Neural cell (in vitro differentiated cells): ENCODE measurements at regions not wholly inside any gene's neighbourhood (a gene's known extent, or its start where the extent isn't known, plus 50 kb on each side); places are given as distances from the start of the nearest gene placed in this dataset.

Experiments
- H2AFZ ChIP-seq: fragments of 200-600, 300-800 bp; sonication (generic), shearing (Covaris generic); 2 replicates; pipeline ENCODE4 v1.6.0; 2014; ENCODE audit warnings: low read depth, mild to moderate bottlenecking, antibody characterized with exemption, low read length, moderate library complexity
- H3F3A ChIP-seq: fragments of 200-600 bp; shearing (Covaris generic); 2 replicates; pipeline ENCODE4 v1.6.1; 2016; ENCODE audit warnings: mild to moderate bottlenecking, moderate library complexity, mixed read lengths, antibody characterized with exemption, low read length; ENCODE audit not compliant: insufficient read depth, poor library complexity, severe bottlenecking
- H3K27ac ChIP-seq: fragments of 200-600, 300-800 bp; sonication (generic), shearing (Covaris generic); 2 replicates; pipeline ENCODE4 v1.5.1; 2014; ENCODE audit warnings: mild to moderate bottlenecking, low read length, moderate library complexity
- H3K27me3 ChIP-seq: fragments of 300-800, 200-600 bp; sonication (generic), shearing (Covaris generic); 2 replicates; pipeline ENCODE4 v1.6.0; 2014; ENCODE audit warnings: mild to moderate bottlenecking, low read depth, low read length, moderate library complexity; ENCODE audit not compliant: insufficient read depth
- H3K36me3 ChIP-seq: fragments of 300-800, 200-600 bp; sonication (generic), shearing (Covaris generic); 2 replicates; pipeline ENCODE4 v1.5.1; 2014; ENCODE audit warnings: mild to moderate bottlenecking, antibody characterized with exemption, low read length, moderate library complexity; ENCODE audit not compliant: insufficient read depth
- H3K4me2 ChIP-seq: fragments of 300-800, 200-600 bp; sonication (generic), shearing (Covaris generic); 2 replicates; pipeline ENCODE4 v1.6.0; 2014; ENCODE audit warnings: mild to moderate bottlenecking, low read length
- H3K4me3 ChIP-seq: fragments of 300-800, 200-600 bp; sonication (generic), shearing (Covaris generic); 2 replicates; pipeline ENCODE4 v1.5.1; 2014; ENCODE audit warnings: mild to moderate bottlenecking, low read length, moderate library complexity
- H3K79me2 ChIP-seq: fragments of 200-600 bp; shearing (Covaris generic); replicated peaks from 2 replicates; pipeline ENCODE4 v1.6.0; 2014; ENCODE audit warnings: mild to moderate bottlenecking, low read length, moderate library complexity; ENCODE audit not compliant: insufficient read depth
- H3K9ac ChIP-seq: fragments of 300-800, 200-600 bp; sonication (generic), shearing (Covaris generic); 2 replicates; pipeline ENCODE4 v1.6.1; 2016; ENCODE audit warnings: mild to moderate bottlenecking, low read length, mixed read lengths
- H3K9me2 ChIP-seq: fragments of 200-600 bp; shearing (Covaris generic); 2 replicates; pipeline ENCODE4 v1.6.1; 2016; ENCODE audit warnings: mild to moderate bottlenecking, low read length, mixed read lengths; ENCODE audit not compliant: insufficient read depth
- H3K9me3 ChIP-seq: fragments of 200-600, 300-800 bp; sonication (generic), shearing (Covaris generic); 2 replicates; pipeline ENCODE4 v1.6.1; 2016; ENCODE audit warnings: mild to moderate bottlenecking, mixed run types, low read length, moderate library complexity, mixed read lengths
- H4K20me1 ChIP-seq: fragments of 200-600 bp; shearing (Covaris generic); 2 replicates; pipeline ENCODE4 v1.6.1; 2016; ENCODE audit warnings: mild to moderate bottlenecking, mixed run types; ENCODE audit not compliant: insufficient read depth
- EP300 ChIP-seq: fragments of 450-650 bp; conservative IDR thresholded peaks from 2 replicates; pipeline ENCODE4 v1.6.1; 2014; ENCODE audit warnings: antibody characterized with exemption, mild to moderate bottlenecking, moderate library complexity; ENCODE audit not compliant: poor library complexity, severe bottlenecking
- EZH2 ChIP-seq: fragments of 200-600, 300-800 bp; shearing (Covaris generic), sonication (generic); IDR thresholded peaks from 2 replicates; pipeline ENCODE4 v1.6.1; 2014; ENCODE audit warnings: antibody characterized with exemption, low read length, borderline replicate concordance, mild to moderate bottlenecking; ENCODE audit not compliant: insufficient read depth, poor library complexity, severe bottlenecking
- MXI1 ChIP-seq: fragments of 450-650 bp; conservative IDR thresholded peaks from 2 replicates; pipeline ENCODE4 v1.6.1; 2014; ENCODE audit warnings: antibody characterized with exemption, mild to moderate bottlenecking; ENCODE audit not compliant: poor library complexity, severe bottlenecking
- POLR2AphosphoS5 ChIP-seq: IDR thresholded peaks from 2 replicates; pipeline ENCODE4 v1.6.1; 2012
- RAD21 ChIP-seq: fragments of 450-650 bp; conservative IDR thresholded peaks from 2 replicates; pipeline ENCODE4 v1.6.1; 2014; ENCODE audit warnings: antibody characterized with exemption, mild to moderate bottlenecking, moderate library complexity
- SMC3 ChIP-seq: fragments of 450-650 bp; conservative IDR thresholded peaks from 2 replicates; pipeline ENCODE4 v1.6.1; 2014; ENCODE audit warnings: antibody characterized with exemption, mild to moderate bottlenecking, moderate library complexity; ENCODE audit not compliant: poor library complexity
- TAF1 ChIP-seq: IDR thresholded peaks from 2 replicates; pipeline ENCODE4 v1.6.1; 2012; ENCODE audit warnings: low read depth
- TF ChIP-seq, protein P1 (sequence below): fragments of 450-650 bp; IDR thresholded peaks from 2 replicates; pipeline ENCODE4 v1.5.1; 2014; ENCODE audit warnings: antibody characterized with exemption, mild to moderate bottlenecking, moderate library complexity; ENCODE audit not compliant: poor library complexity, severe bottlenecking
- TF ChIP-seq, protein P2 (sequence below): IDR thresholded peaks from 2 replicates; pipeline ENCODE4 v1.6.1; 2012; ENCODE audit warnings: borderline replicate concordance

DNA sequence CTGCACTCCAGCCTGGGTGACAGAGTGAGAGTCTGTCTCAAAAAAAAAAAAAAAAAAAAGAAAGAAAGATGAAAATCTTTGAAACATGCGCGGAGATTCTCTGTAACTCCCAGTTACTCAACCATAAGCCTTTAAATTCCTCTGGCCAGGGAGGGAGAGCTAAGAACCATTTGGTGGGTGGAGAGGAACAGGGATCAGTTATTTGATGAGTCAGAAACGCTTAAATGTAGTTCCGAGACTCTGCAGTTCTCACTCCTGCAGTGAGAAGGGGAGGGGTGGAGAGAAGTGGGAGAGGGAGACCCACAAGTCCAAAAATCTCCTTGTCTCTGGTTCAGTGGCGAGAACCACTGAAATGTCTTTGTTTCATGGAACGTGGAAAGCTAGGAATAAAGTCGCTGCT, 266.7 kb downstream of the SOX9 start:
- no peak for TF ChIP-seq MXI1
- TF ChIP-seq, protein P1, sequence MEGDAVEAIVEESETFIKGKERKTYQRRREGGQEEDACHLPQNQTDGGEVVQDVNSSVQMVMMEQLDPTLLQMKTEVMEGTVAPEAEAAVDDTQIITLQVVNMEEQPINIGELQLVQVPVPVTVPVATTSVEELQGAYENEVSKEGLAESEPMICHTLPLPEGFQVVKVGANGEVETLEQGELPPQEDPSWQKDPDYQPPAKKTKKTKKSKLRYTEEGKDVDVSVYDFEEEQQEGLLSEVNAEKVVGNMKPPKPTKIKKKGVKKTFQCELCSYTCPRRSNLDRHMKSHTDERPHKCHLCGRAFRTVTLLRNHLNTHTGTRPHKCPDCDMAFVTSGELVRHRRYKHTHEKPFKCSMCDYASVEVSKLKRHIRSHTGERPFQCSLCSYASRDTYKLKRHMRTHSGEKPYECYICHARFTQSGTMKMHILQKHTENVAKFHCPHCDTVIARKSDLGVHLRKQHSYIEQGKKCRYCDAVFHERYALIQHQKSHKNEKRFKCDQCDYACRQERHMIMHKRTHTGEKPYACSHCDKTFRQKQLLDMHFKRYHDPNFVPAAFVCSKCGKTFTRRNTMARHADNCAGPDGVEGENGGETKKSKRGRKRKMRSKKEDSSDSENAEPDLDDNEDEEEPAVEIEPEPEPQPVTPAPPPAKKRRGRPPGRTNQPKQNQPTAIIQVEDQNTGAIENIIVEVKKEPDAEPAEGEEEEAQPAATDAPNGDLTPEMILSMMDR, result no peak
- Histone ChIP-seq H3K9me3 (no peaks in the 10 kb centered on the region), H3K9me2 (no peaks in the 10 kb centered on the region), H3K4me3 (no peak overlapping the region), H3K27me3 (no peaks in the 10 kb centered on the region), H2AFZ (no peak overlapping the region), H3K27ac (no peak overlapping the region), H3K4me2 (no peak overlapping the region), H3K9ac (no peak overlapping the region), H3K36me3 (no peaks in the 10 kb centered on the region), H3F3A (no peaks in the 10 kb centered on the region), H3K79me2 (no peaks in the 10 kb centered on the region), H4K20me1 (no peaks in the 10 kb centered on the region)

DNA sequence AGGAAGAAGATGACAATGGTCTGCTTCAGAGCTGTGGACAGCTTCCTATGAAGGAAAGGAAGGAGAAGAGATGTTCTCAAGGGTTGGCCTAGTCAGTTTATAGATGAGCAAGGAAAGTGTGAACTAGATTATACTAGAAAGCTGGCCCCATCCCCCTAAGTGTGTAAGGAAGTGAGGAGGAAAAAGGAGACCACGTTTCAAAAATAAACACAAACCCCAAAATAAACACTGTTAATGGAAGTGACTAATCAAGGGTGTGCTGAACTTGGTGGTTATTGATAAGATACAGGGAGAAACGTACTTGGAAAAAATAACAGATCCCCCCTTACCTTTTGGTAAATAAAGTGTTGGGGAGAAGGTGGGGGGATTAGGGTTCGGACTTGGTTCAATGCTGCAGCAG, 267.1 kb downstream of the SOX9 start:
- Histone ChIP-seq H3K9me3 (no peaks in the 10 kb centered on the region), H3K36me3 (no peaks in the 10 kb centered on the region), H3K9ac (no peak overlapping the region), H2AFZ (no peak overlapping the region), H3K9me2 (no peaks in the 10 kb centered on the region), H3K4me3 (no peak overlapping the region), H3K79me2 (no peaks in the 10 kb centered on the region), H3K27ac (no peak overlapping the region), H3K4me2 (no peak overlapping the region), H3K27me3 (no peaks in the 10 kb centered on the region), H4K20me1 (no peaks in the 10 kb centered on the region), H3F3A (no peaks in the 10 kb centered on the region)
- TF ChIP-seq, protein P2, sequence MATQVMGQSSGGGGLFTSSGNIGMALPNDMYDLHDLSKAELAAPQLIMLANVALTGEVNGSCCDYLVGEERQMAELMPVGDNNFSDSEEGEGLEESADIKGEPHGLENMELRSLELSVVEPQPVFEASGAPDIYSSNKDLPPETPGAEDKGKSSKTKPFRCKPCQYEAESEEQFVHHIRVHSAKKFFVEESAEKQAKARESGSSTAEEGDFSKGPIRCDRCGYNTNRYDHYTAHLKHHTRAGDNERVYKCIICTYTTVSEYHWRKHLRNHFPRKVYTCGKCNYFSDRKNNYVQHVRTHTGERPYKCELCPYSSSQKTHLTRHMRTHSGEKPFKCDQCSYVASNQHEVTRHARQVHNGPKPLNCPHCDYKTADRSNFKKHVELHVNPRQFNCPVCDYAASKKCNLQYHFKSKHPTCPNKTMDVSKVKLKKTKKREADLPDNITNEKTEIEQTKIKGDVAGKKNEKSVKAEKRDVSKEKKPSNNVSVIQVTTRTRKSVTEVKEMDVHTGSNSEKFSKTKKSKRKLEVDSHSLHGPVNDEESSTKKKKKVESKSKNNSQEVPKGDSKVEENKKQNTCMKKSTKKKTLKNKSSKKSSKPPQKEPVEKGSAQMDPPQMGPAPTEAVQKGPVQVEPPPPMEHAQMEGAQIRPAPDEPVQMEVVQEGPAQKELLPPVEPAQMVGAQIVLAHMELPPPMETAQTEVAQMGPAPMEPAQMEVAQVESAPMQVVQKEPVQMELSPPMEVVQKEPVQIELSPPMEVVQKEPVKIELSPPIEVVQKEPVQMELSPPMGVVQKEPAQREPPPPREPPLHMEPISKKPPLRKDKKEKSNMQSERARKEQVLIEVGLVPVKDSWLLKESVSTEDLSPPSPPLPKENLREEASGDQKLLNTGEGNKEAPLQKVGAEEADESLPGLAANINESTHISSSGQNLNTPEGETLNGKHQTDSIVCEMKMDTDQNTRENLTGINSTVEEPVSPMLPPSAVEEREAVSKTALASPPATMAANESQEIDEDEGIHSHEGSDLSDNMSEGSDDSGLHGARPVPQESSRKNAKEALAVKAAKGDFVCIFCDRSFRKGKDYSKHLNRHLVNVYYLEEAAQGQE, result no peak
- no peak for TF ChIP-seq RAD21
- no peak for TF ChIP-seq MXI1
- no peak for TF ChIP-seq SMC3
- TF ChIP-seq TAF1, result no peak
- TF ChIP-seq POLR2AphosphoS5, result no peak
- TF ChIP-seq, protein P1, result no peak
- TF ChIP-seq EZH2, result no peak
- TF ChIP-seq EP300, result no peak
